DND-41 (cell line): ENCODE measurements at regions not wholly inside any gene's neighbourhood (a gene's known extent, or its start where the extent isn't known, plus 50 kb on each side); places are given as distances from the start of the nearest gene placed in this dataset.

Experiments used
- EZH2 ChIP-seq: IDR thresholded peaks from 3 replicates; pipeline ENCODE4 v1.6.1; 2012; ENCODE audit warnings: borderline replicate concordance, low read depth, mild to moderate bottlenecking, moderate library complexity, low read length, inconsistent platforms; ENCODE audit not compliant: severe bottlenecking
- TF ChIP-seq, protein P1 (sequence below): IDR thresholded peaks from 2 replicates; pipeline ENCODE4 v1.5.1; 2012; ENCODE audit warnings: borderline replicate concordance, low read length, moderate library complexity, mild to moderate bottlenecking; ENCODE audit not compliant: poor library complexity, severe bottlenecking; ENCODE audit errors: extremely low read depth

DNA sequence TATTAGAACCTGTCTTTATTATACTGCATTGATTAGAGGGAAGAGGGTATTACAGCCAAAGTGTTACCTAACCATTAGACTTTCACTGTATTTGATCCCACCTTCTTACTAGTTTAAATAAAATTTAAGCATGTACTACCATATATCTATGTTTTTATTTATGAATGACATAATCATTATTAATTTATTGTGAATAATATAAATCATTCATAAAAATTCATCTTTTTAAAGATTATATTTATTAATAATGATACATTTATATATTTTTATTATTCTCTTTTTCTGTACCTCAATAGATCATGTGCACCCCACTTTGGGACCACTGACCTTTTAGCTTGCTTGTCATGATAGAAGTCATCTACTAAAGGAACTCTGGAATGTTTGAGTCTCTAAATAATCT lies 223.5 kb upstream of the MARCKS start:
- TF ChIP-seq, protein P1, sequence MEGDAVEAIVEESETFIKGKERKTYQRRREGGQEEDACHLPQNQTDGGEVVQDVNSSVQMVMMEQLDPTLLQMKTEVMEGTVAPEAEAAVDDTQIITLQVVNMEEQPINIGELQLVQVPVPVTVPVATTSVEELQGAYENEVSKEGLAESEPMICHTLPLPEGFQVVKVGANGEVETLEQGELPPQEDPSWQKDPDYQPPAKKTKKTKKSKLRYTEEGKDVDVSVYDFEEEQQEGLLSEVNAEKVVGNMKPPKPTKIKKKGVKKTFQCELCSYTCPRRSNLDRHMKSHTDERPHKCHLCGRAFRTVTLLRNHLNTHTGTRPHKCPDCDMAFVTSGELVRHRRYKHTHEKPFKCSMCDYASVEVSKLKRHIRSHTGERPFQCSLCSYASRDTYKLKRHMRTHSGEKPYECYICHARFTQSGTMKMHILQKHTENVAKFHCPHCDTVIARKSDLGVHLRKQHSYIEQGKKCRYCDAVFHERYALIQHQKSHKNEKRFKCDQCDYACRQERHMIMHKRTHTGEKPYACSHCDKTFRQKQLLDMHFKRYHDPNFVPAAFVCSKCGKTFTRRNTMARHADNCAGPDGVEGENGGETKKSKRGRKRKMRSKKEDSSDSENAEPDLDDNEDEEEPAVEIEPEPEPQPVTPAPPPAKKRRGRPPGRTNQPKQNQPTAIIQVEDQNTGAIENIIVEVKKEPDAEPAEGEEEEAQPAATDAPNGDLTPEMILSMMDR = no peak
- no peak for TF ChIP-seq EZH2
